ENCODE measurements at regions not wholly inside any gene's neighbourhood (a gene's known extent, or its start where the extent isn't known, plus 50 kb on each side); places are given as distances from the start of the nearest gene placed in this dataset.

GRCh38 chr6:131353106-131353505 is 217.8 kb downstream of the AKAP7 start:
- Histone ChIP-seq H3K4me1 (ENCODE audit: insufficient read depth, low read length, poor library complexity, severe bottlenecking) (peaks cover 4% of the 10 kb centered on the region), H3K9me3 (ENCODE audit: low read depth, low read length, poor library complexity, severe bottlenecking) (no peaks in the 10 kb centered on the region), H3K4me3 (ENCODE audit: low read depth, low read length, poor library complexity, severe bottlenecking) (no peak overlapping the region), H3K36me3 (ENCODE audit: insufficient read depth, low read length, poor library complexity, severe bottlenecking) (no peaks in the 10 kb centered on the region), H3K27ac (ENCODE audit: low read depth, low read length, poor library complexity, severe bottlenecking) (no peak overlapping the region), H3K27me3 (replicated peaks; ENCODE audit: insufficient read depth, low read depth, low read length, poor library complexity) (no peaks in the 10 kb centered on the region)
- BruUV-seq (replicated peaks), result no TSS peak
- TF ChIP-seq CTCF (conservative IDR thresholded peaks at IDR 0.05; ENCODE audit: low read depth, low read length) (no peak), EZH2 (IDR thresholded peaks at IDR 0.05; ENCODE audit: borderline replicate concordance, low read depth, low read length, poor library complexity, severe bottlenecking) (no peak)
- DNase-seq (ENCODE audit: low spot score), result no peak
- intact Hi-C loops (cut with micrococcal nuclease; ENCODE audit: unreplicated experiment), result no loop called here
- CTCF ChIA-PET, result no interaction called here
- POLR2A ChIA-PET (ENCODE audit: low non-redundant PET), result no interaction called here

GRCh38 chr6:131353876-131354275 is 218.6 kb downstream of the AKAP7 start:
- ChIA-PET POLR2A (ENCODE audit: low non-redundant PET) (no interaction called here), CTCF (no interaction called here)
- Histone ChIP-seq H3K27ac (ENCODE audit: low read depth, low read length, poor library complexity, severe bottlenecking) (no peak overlapping the region), H3K4me3 (ENCODE audit: low read depth, low read length, poor library complexity, severe bottlenecking) (no peak overlapping the region), H3K27me3 (replicated peaks; ENCODE audit: insufficient read depth, low read depth, low read length, poor library complexity) (no peaks in the 10 kb centered on the region), H3K4me1 (ENCODE audit: insufficient read depth, low read length, poor library complexity, severe bottlenecking) (peaks cover 4% of the 10 kb centered on the region), H3K9me3 (ENCODE audit: low read depth, low read length, poor library complexity, severe bottlenecking) (no peaks in the 10 kb centered on the region), H3K36me3 (ENCODE audit: insufficient read depth, low read length, poor library complexity, severe bottlenecking) (no peaks in the 10 kb centered on the region)
- intact Hi-C loops (cut with micrococcal nuclease; ENCODE audit: unreplicated experiment), result no loop called here
- no peak for DNase-seq (ENCODE audit: low spot score)
- no TSS peak for BruUV-seq (replicated peaks)
- TF ChIP-seq EZH2 (IDR thresholded peaks at IDR 0.05; ENCODE audit: borderline replicate concordance, low read depth, low read length, poor library complexity, severe bottlenecking) (no peak), CTCF (conservative IDR thresholded peaks at IDR 0.05; ENCODE audit: low read depth, low read length) (no peak)

DNA sequence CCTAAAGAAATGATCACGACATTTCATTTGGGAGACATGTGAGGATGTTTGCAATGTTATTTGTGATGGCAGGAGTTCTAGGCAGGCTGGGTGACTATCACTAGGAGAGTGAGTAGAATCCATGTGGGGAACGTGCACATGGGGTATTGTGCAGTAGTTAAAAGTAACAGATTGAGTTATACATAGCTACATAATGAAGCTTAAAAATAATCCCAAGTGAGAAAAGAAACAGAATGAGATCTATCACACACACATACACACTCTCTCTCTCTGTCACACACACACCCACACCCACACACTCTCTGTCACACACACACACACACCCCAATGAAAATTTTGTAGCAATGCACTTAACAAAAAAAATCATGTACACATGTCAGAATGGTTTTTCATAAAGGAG is 218.7 kb upstream of the ARG1 start:
- no peak for TF ChIP-seq EZH2 (IDR thresholded peaks at IDR 0.05; ENCODE audit: borderline replicate concordance, low read depth, low read length, poor library complexity, severe bottlenecking)
- no peak for TF ChIP-seq CTCF (conservative IDR thresholded peaks at IDR 0.05; ENCODE audit: low read depth, low read length)
- H3K4me1 ChIP-seq (ENCODE audit: insufficient read depth, low read length, poor library complexity, severe bottlenecking), result peaks cover 4% of the 10 kb centered on the region
- CTCF ChIA-PET, result no interaction called here
- H3K27me3 ChIP-seq (replicated peaks; ENCODE audit: insufficient read depth, low read depth, low read length, poor library complexity), result no peaks in the 10 kb centered on the region
- BruUV-seq (replicated peaks), result no TSS peak
- POLR2A ChIA-PET (ENCODE audit: low non-redundant PET), result no interaction called here
- no peak overlapping the region for H3K27ac ChIP-seq (ENCODE audit: low read depth, low read length, poor library complexity, severe bottlenecking)
- DNase-seq (ENCODE audit: low spot score), result no peak
- no peaks in the 10 kb centered on the region for H3K36me3 ChIP-seq (ENCODE audit: insufficient read depth, low read length, poor library complexity, severe bottlenecking)
- H3K9me3 ChIP-seq (ENCODE audit: low read depth, low read length, poor library complexity, severe bottlenecking), result no peaks in the 10 kb centered on the region
- no peak overlapping the region for H3K4me3 ChIP-seq (ENCODE audit: low read depth, low read length, poor library complexity, severe bottlenecking)
- intact Hi-C loops (cut with micrococcal nuclease; ENCODE audit: unreplicated experiment), result no loop called here

Data from A673 (cell line).